Heart right ventricle (tissue), 16 donors: ENCODE measurements at regions not wholly inside any gene's neighbourhood (a gene's known extent, or its start where the extent isn't known, plus 50 kb on each side); places are given as distances from the start of the nearest gene placed in this dataset.

ENCODE experiments used
- ATAC-seq, 8 donors: fragments of 200-7000 bp; cut with Tn5 transposase; one replicate each; pipeline ENCODE4 v1.9.1; 2020; ENCODE audit warnings: mild to moderate bottlenecking in 8 of 8, moderate library complexity in 8 of 8, moderate number of reproducible peaks in 1 of 8
- DNase-seq, 2 donors: peaks; one replicate each; pipeline ENCODE4 v3.0.0-alpha.2; 2020
- H3K27ac ChIP-seq, 10 donors: fragments of 200-600 bp; sonication (generic) in 2 of 10; one replicate each; pipeline versions ENCODE4 v1.5.0 to v1.8.0; 2020 to 2022; ENCODE audit warnings: mild to moderate bottlenecking in 3 of 10
- H3K27me3 ChIP-seq, 7 donors: fragments of 200-600 bp; one replicate each; pipeline ENCODE4 v1.8.0; 2021 to 2022; ENCODE audit warnings: mild to moderate bottlenecking in 2 of 7
- H3K36me3 ChIP-seq, 9 donors: fragments of 200-600 bp; sonication (generic) in 1 of 9; one replicate each; pipeline versions ENCODE4 v1.5.0 to v1.8.0; 2020 to 2022; ENCODE audit warnings: mild to moderate bottlenecking in 2 of 9
- H3K4me1 ChIP-seq, 9 donors: fragments of 200-600 bp; sonication (generic) in 1 of 9; one replicate each; pipeline versions ENCODE4 v1.5.0 to v1.8.0; 2020 to 2022; ENCODE audit warnings: mild to moderate bottlenecking in 4 of 9
- H3K4me3 ChIP-seq, 10 donors: fragments of 200-600 bp; sonication (generic) in 2 of 10; one replicate each; pipeline versions ENCODE4 v1.5.0 to v1.8.0; 2020 to 2022; ENCODE audit warnings: mild to moderate bottlenecking in 7 of 10, moderate library complexity in 2 of 10
- H3K9me3 ChIP-seq, 11 donors: fragments of 200-600 bp in 10 of 11; sonication (generic) in 2 of 11; one replicate each; pipeline versions ENCODE4 v1.5.0 to v1.8.0; 2013 to 2022; ENCODE audit warnings: mild to moderate bottlenecking in 2 of 11, control low read depth in 1 of 11, moderate library complexity in 1 of 11
- CTCF ChIP-seq, 9 donors: fragments of 200-600 bp; sonication (generic) in 2 of 9; IDR thresholded peaks; one replicate each; pipeline versions ENCODE4 v1.5.0 to v1.8.0; 2021 to 2022; ENCODE audit warnings: antibody characterized with exemption in 9 of 9, mild to moderate bottlenecking in 5 of 9, moderate library complexity in 1 of 9
- WGBS, 2 donors: extraction: QIAGEN DNeasy Blood & Tissue Kit; methylation state at CpG; one replicate each; pipeline ENCODE4 v1.1.7; 2013; ENCODE audit warnings: inconsistent platforms in 1 of 2; 5-methylcytosine and 5-hydroxymethylcytosine counted together
- intact Hi-C, 10 donors: fragments of 100-400 bp; cut with DNase I; formaldehyde crosslinking; loops; one replicate each; pipeline versions ENCODE4 v1.11.1 to v1.14.2; 2022
- donor health status: Arrhythmogenic right ventricular cardiomyopathy.
- donor health status: ischemic (EF 13 %, LVEDD 7.1; RV severe dilation, severe dysfunction).
- donor health status: healthy with polysubstance abuse.
- donor health status: DM: no; HTN: yes; CAD: no.
- donor health status: DM: no; HTN: no; CAD: no.
- donor health status: ischemic (EF 25% LVEDD 6.9; RV normal size, moderate dysfunction).
- donor health status: ischemic (EF 25% LVEDD 5.7; RV mildly dilated, moderate dysfunction).
- donor health status: healthy.
- donor health status: DM: yes; HTN: yes; CAD: no.
- donor health status: Ischemic cardiomyopathy.
- donor health status: ischemic (EF 35%, LVEDD 5.7; RV mildly dilated, moderate dysfunction).
- donor health status: nonischemic (EF 11% LVEDD 7.7; RV severe dilation, severe dysfunction).
- donor health status: DM: yes; HTN: yes; CAD: no.
- donor health status: PGD.
- donor health status: ischemic (EF 29% LVEDD 5.4; RV normal size, mild dysfunction).
- donor health status: nonischemic (EF 23%, LVEDD 6.1; RV moderate dilation, normal function).

- ATAC-seq = no peak
- no peak for TF ChIP-seq CTCF (IDR thresholded peaks at IDR 0.05)
- 86 to 90% methylated on average over 1 of the region's 1 CpG for whole genome bisulfite sequencing, 2 donors
Observed at GRCh38 chr12:84047881-84048280, 864.7 kb downstream of the SLC6A15 start.

GRCh38 chr12:84046859-84047258 lies 865.7 kb downstream of the SLC6A15 start:
- no peak for TF ChIP-seq CTCF (IDR thresholded peaks at IDR 0.05)
- no peak for ATAC-seq
- H3K4me3 ChIP-seq = no peak overlapping the region
- no peak for DNase-seq
- 96 to 98% methylated on average over 2 of the region's 2 CpGs for WGBS, 2 donors
- H3K27me3 ChIP-seq = no peaks in the 10 kb centered on the region
- no peaks in the 10 kb centered on the region for H3K36me3 ChIP-seq
- peaks cover 0 to 2% (median 0%) of the 10 kb centered on the region in 11 donors for H3K9me3 ChIP-seq
- H3K4me1 ChIP-seq = no peaks in the 10 kb centered on the region
- H3K27ac ChIP-seq = no peak overlapping the region
- intact Hi-C loops = loop anchor here in 1 of 10 donors (5.0 kb wide), 1 partner anchor 1040 kb away; no protein-coding TSS in a partner anchor

More at GRCh38 chr12:84047881-84048280, 864.7 kb downstream of the SLC6A15 start:
- no peak for DNase-seq
- H3K36me3 ChIP-seq = no peaks in the 10 kb centered on the region
- H3K9me3 ChIP-seq = peaks cover 0 to 2% (median 0%) of the 10 kb centered on the region in 11 donors
- no peak overlapping the region for H3K4me3 ChIP-seq
- no peak overlapping the region for H3K27ac ChIP-seq
- H3K4me1 ChIP-seq = no peaks in the 10 kb centered on the region
- H3K27me3 ChIP-seq = no peaks in the 10 kb centered on the region
- intact Hi-C loops = loop anchor here in 1 of 10 donors (5.0 kb wide), 1 partner anchor 1041 kb away; no protein-coding TSS in a partner anchor

GRCh38 chr12:84043355-84043754 lies 869.2 kb downstream of the SLC6A15 start:
- 93 to 95% methylated on average over 4 of the region's 4 CpGs for WGBS, 2 donors
- H3K36me3 ChIP-seq = no peaks in the 10 kb centered on the region
- H3K4me1 ChIP-seq = no peaks in the 10 kb centered on the region
- intact Hi-C loops = no loop called here
- H3K27ac ChIP-seq = no peak overlapping the region
- ATAC-seq = no peak
- H3K27me3 ChIP-seq = no peaks in the 10 kb centered on the region
- no peak overlapping the region for H3K4me3 ChIP-seq
- H3K9me3 ChIP-seq = peaks cover 0 to 23% (median 0%) of the 10 kb centered on the region in 11 donors
- TF ChIP-seq CTCF (IDR thresholded peaks at IDR 0.05) = no peak
- DNase-seq = no peak

GRCh38 chr12:84038242-84038641 lies 874.4 kb downstream of the SLC6A15 start:
- Histone ChIP-seq H3K4me1 (no peaks in the 10 kb centered on the region), H3K4me3 (no peak overlapping the region), H3K27me3 (no peaks in the 10 kb centered on the region), H3K27ac (no peak overlapping the region), H3K9me3 (peaks cover 0 to 32% (median 2%) of the 10 kb centered on the region in 11 donors), H3K36me3 (no peaks in the 10 kb centered on the region)
- DNase-seq (no peak), ATAC-seq (no peak)
- intact Hi-C loops = no loop called here
- TF ChIP-seq CTCF (IDR thresholded peaks at IDR 0.05) = no peak
- WGBS, 2 donors = 82 to 85% methylated on average over 9 of the region's 9 CpGs
